ENCODE measurements at regions not wholly inside any gene's neighbourhood (a gene's known extent, or its start where the extent isn't known, plus 50 kb on each side); places are given as distances from the start of the nearest gene placed in this dataset.

DNA sequence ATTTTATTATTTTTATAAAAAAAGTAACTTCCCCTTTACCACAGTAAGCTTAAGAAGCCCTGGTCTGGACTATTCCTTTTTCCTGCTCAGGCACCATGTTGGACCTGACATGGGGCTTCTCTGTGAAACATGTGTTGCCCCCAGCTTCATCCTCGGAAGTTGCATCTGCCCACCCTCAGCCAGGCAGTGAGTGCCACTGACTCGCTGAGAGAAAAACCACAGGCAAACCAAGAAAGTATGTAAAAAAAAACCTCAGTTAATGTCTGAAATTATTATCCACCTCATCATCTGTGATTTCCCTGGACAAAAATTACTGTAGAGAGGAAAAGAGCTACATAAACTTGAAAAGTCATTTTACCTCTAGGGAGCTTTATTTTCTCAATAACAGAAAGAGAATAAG, 109.9 kb upstream of the MCHR2 start:
- TF ChIP-seq, protein P1, sequence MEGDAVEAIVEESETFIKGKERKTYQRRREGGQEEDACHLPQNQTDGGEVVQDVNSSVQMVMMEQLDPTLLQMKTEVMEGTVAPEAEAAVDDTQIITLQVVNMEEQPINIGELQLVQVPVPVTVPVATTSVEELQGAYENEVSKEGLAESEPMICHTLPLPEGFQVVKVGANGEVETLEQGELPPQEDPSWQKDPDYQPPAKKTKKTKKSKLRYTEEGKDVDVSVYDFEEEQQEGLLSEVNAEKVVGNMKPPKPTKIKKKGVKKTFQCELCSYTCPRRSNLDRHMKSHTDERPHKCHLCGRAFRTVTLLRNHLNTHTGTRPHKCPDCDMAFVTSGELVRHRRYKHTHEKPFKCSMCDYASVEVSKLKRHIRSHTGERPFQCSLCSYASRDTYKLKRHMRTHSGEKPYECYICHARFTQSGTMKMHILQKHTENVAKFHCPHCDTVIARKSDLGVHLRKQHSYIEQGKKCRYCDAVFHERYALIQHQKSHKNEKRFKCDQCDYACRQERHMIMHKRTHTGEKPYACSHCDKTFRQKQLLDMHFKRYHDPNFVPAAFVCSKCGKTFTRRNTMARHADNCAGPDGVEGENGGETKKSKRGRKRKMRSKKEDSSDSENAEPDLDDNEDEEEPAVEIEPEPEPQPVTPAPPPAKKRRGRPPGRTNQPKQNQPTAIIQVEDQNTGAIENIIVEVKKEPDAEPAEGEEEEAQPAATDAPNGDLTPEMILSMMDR (IDR thresholded peaks at IDR 0.05): no peak
- no peak for TF ChIP-seq POLR2A (IDR thresholded peaks at IDR 0.05; ENCODE audit: low read depth)
- TF ChIP-seq EP300 (IDR thresholded peaks at IDR 0.05): no peak

Data from esophagus muscularis mucosa (tissue), 4 donors.